ENCODE measurements at regions not wholly inside any gene's neighbourhood (a gene's known extent, or its start where the extent isn't known, plus 50 kb on each side); places are given as distances from the start of the nearest gene placed in this dataset.

- TF ChIP-seq POLR2A (IDR thresholded peaks at IDR 0.05) (no peak), CTCF (IDR thresholded peaks at IDR 0.05) (no peak)
Observed at GRCh38 chr22:22161924-22162851, 82.4 kb upstream of the VPREB1 start.
